ENCODE measurements at regions not wholly inside any gene's neighbourhood (a gene's known extent, or its start where the extent isn't known, plus 50 kb on each side); places are given as distances from the start of the nearest gene placed in this dataset.
"Not testable (repeated sequence)": the region's sequence is repeated elsewhere in the genome, so short reads cannot be mapped to it uniquely, and the experiment has no call there.

- Histone ChIP-seq H3K4me3 (ENCODE audit: low read depth in 1 of 2, low read length in 1 of 2) (no peak overlapping the region), H3K27ac (no peak overlapping the region), H3K27me3 (no peaks in the 10 kb centered on the region), H3K9me3 (no peaks in the 10 kb centered on the region), H3K36me3 (no peaks in the 10 kb centered on the region), H3K4me1 (ENCODE audit: control insufficient read depth in 1 of 2, insufficient read depth in 1 of 2, low read depth in 1 of 2, low read length in 1 of 2) (no peaks in the 10 kb centered on the region)
- TF ChIP-seq CTCF (IDR thresholded peaks at IDR 0.05) = no peak
These were observed 52.8 kb upstream of the CLDN24 start for GRCh38 chr4:183374950-183375555.

- Histone ChIP-seq H3K4me1 (ENCODE audit: control insufficient read depth in 1 of 2, insufficient read depth in 1 of 2, low read depth in 1 of 2, low read length in 1 of 2) (no peaks in the 10 kb centered on the region), H3K36me3 (no peaks in the 10 kb centered on the region), H3K27ac (no peak overlapping the region), H3K9me3 (no peaks in the 10 kb centered on the region), H3K27me3 (no peaks in the 10 kb centered on the region), H3K4me3 (ENCODE audit: low read depth in 1 of 2, low read length in 1 of 2) (no peak overlapping the region)
- TF ChIP-seq CTCF (IDR thresholded peaks at IDR 0.05) = no peak
These were observed 54.2 kb upstream of the CLDN24 start for GRCh38 chr4:183376381-183376780.

GRCh38 chr4:183377491-183377890, 55.3 kb upstream of the CLDN24 start:
- Histone ChIP-seq H3K4me1 (ENCODE audit: control insufficient read depth in 1 of 2, insufficient read depth in 1 of 2, low read depth in 1 of 2, low read length in 1 of 2) (no peaks in the 10 kb centered on the region), H3K27ac (no peak overlapping the region), H3K27me3 (no peaks in the 10 kb centered on the region), H3K9me3 (no peaks in the 10 kb centered on the region), H3K4me3 (ENCODE audit: low read depth in 1 of 2, low read length in 1 of 2) (no peak overlapping the region), H3K36me3 (no peaks in the 10 kb centered on the region)
- no peak for TF ChIP-seq CTCF (IDR thresholded peaks at IDR 0.05)

GRCh38 chr4:183378347-183378746, 56.1 kb upstream of the CLDN24 start:
- H3K36me3 ChIP-seq; H3K4me1 ChIP-seq (ENCODE audit: control insufficient read depth in 1 of 2, insufficient read depth in 1 of 2, low read depth in 1 of 2, low read length in 1 of 2); H3K9me3 ChIP-seq; H3K27ac ChIP-seq; H3K4me3 ChIP-seq (ENCODE audit: low read depth in 1 of 2, low read length in 1 of 2); H3K27me3 ChIP-seq: not testable (repeated sequence)

GRCh38 chr4:183380901-183381300, 58.7 kb upstream of the CLDN24 start:
- no peak for TF ChIP-seq CTCF (IDR thresholded peaks at IDR 0.05)
- no peaks in the 10 kb centered on the region for H3K4me1 ChIP-seq (ENCODE audit: control insufficient read depth in 1 of 2, insufficient read depth in 1 of 2, low read depth in 1 of 2, low read length in 1 of 2)
- H3K4me3 ChIP-seq (ENCODE audit: low read depth in 1 of 2, low read length in 1 of 2) = no peak overlapping the region
- no peaks in the 10 kb centered on the region for H3K27me3 ChIP-seq
- peaks cover 16% of the 10 kb centered on the region for H3K9me3 ChIP-seq
- no peaks in the 10 kb centered on the region for H3K36me3 ChIP-seq
- H3K27ac ChIP-seq = no peak overlapping the region

GRCh38 chr4:183383606-183384005, 60.8 kb upstream of the CDKN2AIP start:
- no peaks in the 10 kb centered on the region for H3K36me3 ChIP-seq
- no peaks in the 10 kb centered on the region for H3K4me1 ChIP-seq (ENCODE audit: control insufficient read depth in 1 of 2, insufficient read depth in 1 of 2, low read depth in 1 of 2, low read length in 1 of 2)
- no peak overlapping the region for H3K27ac ChIP-seq
- no peak overlapping the region for H3K4me3 ChIP-seq (ENCODE audit: low read depth in 1 of 2, low read length in 1 of 2)
- TF ChIP-seq CTCF (IDR thresholded peaks at IDR 0.05) = no peak
- no peaks in the 10 kb centered on the region for H3K27me3 ChIP-seq
- H3K9me3 ChIP-seq = peaks cover 16% of the 10 kb centered on the region
